HG03175 (cell line): ENCODE measurements at regions not wholly inside any gene's neighbourhood (a gene's known extent, or its start where the extent isn't known, plus 50 kb on each side); places are given as distances from the start of the nearest gene placed in this dataset.

ENCODE experiments used
- ATAC-seq: cut with Tn5 transposase; IDR thresholded peaks from one replicate; pipeline ENCODE4 v1.9.1; 2021; ENCODE audit warnings: mild to moderate bottlenecking, moderate library complexity; ENCODE audit not compliant: unreplicated experiment

DNA sequence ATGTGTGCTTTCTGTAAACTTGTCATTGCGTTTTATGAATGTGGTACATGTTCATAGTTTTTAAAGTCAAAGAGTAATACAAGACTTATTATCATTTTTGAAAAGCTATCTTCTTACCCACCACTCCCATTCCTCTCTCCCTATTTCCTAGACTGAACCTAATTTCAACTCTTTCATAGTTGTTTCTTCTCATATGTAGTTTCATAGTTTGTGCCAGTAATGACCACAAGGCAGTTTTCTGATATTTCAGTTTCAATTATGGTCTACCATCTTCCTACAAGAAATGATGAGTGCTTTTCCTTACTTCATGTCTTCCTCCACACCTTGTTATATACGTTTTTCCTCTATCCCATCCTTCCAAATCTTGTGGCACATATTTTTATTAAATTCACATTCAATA, 445.0 kb upstream of the GOLIM4 start:
- no peak for ATAC-seq

DNA sequence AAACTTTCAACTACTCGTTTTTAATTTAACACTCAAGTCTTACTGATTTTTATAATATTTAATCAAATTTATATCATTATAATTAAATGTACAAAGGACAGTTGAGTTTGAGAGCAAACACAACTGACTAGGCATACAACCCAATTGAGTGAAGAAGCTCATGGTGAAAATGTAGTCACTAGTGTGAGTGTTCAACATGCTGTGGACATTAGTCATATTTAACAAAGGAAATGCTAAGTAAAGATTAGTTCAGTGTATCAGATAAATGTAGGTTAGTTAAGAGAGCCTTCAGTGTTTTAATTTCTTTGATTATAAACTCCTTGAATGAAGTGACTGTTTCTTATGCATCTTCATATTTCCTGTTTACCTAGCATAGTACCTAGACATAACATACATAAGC, 444.2 kb upstream of the GOLIM4 start:
- no peak for ATAC-seq

DNA sequence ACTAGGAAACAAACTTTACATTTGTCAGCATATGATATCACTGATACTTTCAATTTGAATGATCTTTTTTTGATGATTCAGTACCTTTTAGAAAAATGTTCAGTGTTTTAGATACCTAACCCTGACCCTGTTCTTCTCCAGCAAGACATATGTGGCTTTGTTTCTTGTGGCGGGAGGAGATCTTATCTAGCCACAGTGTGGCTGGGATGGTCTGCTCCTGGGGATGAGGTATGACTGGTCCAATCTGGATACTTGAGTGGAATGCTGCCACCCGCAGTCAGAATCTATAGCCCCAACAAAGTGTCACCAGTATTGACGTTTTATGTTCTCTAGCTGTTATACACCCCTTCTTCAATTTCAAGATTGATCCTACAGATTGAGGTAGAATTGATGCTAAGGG, 439.0 kb upstream of the GOLIM4 start:
- ATAC-seq: no peak

DNA sequence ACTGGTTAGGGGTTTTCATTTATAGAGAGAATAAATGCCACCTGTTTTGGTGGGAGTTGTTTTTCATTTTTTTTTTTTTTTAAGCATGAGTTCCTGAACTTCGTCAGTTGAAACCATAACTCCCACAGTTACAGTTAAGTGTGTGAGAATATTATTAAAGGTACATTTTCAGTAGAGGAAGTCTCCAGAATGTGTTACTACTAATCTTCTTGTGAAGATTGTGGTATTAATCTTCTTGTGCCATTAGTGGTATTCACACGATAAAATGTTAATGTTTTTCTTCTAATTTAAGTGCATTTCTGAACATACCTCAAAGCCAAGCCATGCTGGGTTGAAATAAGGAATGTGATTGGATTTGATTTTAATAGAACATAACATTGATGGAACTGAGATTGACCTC, 437.9 kb upstream of the GOLIM4 start:
- no peak for ATAC-seq

DNA sequence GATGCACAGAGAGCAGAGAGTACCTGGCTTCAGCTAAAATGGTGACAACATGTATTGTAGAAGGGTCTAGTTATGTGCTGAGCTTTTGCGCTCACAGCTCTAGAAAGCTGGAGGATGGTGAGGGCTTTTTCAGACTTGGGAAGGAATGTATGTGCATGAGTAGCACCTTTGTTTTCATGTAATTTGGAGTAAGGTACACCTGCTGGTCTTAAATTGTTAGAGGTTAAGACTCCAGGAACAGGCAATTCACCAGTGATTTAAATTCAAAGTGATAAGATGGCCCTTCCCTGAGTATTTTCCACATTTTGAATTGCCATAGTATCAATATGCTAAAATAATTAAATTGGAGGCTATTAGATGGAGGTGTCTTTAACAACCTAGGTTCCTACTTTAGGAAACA, 436.4 kb upstream of the GOLIM4 start:
- no peak for ATAC-seq

DNA sequence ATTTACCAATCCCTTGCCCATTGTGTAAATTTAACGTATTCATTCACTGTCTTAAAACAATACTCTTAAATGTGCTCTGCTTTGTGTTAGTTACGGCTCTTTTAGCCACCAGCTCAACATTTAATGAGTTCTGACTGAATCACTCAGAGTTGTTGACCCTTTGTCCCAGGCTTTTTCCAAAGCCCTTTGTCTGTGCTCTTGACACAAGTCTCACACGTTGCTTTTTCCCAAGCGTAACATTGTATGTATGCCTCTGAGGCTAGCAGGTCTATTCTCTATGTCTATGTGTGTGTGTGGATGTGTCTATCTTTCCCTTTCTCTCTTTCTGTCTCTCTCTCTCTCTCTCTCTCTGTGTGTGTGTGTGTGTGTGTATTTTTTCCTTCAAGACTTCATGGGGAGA, 435.4 kb upstream of the GOLIM4 start:
- no peak for ATAC-seq

DNA sequence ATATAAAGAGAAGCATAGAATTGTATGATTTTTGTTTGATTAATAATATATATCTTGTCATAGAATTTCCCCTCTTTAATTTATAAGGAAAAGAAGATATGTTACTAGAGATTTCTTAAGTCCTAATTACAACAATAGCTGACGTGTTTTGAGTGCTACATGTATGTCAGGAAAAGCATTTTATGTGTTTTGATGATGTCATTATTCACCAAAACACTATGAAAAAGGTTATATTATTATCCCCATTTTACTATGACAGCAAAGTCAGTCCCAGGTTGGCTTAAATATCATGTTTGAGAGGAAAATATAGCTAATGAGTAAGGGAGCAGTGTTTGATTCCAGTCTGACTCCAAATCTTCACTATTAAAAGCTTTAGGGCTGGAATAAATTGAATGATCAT, 428.4 kb upstream of the GOLIM4 start:
- ATAC-seq: no peak

DNA sequence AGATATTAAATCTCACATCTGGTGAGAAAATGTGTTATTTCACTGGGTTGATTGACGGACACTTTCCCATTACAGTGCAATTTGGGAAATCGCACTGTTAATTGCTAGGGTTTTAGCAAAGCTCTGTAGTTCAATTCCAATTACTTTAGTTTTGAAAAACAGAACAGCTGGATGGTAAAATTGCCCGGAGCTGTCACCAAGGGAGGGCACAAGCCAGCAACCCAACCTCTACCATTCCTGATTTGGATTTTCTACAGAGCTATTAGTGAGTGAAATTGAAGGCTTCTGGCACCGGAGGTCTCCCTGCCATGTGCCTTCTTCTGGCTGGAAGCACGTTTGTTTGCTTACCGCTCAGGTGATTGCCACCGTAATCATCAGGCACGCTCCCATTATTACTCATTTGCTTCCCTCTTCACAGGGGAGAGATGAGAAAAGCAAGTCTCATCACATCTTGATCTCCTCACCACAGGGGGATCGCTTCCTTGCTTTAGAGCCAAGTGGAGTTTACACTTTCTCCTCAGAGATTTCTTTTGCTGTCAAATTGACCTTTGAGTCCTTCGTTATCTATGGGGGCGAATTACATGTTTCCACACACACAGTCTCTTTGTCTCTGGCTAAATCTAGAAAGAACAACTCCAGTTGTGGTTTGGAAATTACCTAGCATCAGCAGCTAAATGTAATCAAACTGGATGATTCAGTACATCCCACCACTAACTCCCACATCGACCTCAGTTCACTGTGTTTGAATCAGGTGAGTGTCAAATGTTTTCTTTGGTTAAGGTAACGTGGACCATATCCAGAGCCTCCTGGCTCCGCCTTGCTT, 421.7 kb upstream of the GOLIM4 start:
- no peak for ATAC-seq

DNA sequence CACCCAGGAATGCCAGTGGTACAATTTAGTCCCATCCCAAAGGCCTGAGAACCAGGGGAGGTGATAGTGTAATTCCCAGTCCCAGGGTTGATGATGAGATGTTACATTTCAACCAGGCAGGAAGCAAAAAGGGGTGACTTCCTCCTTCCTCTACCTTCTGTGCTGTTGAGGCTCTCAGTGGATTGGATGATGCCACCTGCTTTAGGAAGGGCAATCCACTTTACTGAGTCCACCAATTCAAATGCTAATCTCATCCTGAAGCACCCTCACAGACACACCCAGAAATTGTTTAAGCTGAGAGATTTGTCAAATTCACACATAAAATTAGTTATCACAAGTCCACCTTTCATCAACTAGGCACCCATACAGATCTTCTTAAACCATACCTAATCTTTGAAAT, 418.5 kb upstream of the GOLIM4 start:
- ATAC-seq: no peak

DNA sequence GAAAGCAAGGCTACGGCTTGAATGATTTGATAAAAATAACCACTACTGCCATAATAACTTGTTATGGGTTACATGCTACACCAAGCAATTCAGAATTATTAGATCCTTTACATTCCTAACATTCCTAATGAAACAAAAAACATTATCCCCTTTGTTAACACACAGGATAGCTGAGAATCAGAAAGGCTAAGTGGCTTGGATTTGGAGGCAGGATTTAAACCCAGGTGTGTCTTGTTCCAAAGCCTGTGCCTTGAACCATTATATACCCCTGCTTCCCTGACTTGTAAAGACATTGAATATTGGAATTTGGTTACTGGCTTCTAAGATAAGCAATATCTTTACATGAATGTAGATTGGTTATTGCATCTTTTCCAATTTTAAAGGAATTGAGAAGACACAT, 417.1 kb upstream of the GOLIM4 start:
- no peak for ATAC-seq

DNA sequence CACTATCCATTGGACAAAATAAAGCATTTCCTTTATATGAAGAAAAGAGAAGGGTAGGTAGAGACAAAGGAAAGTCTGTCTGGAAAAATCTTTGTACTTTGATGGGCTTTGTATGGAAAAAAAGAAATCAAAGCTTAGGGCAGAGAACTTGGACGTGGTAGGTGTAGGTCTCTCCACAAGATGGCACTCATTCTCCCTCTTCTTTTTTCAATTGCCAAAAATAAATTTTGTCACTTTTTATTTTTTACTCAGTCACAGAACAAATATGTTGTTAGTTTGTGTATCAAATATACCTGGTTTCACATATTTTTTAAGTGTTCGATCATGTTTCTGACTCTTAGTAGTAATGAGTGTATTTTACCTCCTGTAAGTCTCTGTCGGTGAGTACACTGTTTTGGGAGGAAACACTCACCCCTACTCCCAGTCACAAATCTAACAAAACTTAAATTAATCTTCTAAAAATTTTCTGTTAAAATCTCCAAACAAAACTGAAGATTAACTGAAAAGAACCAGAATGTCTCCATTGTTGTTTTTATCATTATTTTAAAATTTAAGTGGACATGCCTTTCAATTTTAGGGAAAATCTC, 415.8 kb upstream of the GOLIM4 start:
- no peak for ATAC-seq

DNA sequence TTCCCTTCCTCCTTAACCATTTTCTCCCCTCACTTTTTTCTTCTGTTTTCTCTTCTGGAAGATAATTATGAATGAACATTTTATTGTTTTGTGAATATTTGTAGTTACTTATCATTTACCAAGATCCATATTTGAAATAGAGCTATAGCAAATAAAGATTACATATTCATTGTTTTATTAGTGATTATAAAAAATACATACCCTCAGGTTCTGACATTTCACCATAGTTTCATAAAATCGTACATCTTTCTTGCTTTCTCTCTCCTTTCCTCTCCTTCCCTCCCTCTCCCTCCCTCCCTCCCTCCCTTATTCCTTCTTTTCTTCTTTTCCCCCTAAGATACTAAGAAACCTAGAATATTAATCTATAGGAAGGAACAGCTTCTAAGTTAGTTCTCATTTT, 410.9 kb upstream of the GOLIM4 start:
- ATAC-seq: no peak

DNA sequence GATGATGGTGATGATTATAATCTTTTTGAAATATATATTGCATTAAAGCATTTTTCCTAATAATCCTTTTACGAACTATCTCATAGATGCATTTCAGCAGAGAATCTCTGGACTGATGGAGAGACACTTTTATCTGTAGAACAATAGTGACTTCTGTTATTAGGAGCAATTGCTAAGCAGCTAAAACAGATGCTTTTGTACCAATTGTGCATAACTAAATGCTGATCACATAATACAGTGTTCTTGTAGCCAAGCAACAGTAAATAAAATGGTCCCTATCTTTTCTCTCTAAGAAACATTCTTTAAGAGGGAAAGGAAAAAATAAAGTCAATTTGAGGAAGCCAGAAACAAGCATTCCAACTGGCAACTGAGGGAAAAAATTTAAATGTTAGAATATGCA, 405.8 kb upstream of the GOLIM4 start:
- ATAC-seq: no peak

DNA sequence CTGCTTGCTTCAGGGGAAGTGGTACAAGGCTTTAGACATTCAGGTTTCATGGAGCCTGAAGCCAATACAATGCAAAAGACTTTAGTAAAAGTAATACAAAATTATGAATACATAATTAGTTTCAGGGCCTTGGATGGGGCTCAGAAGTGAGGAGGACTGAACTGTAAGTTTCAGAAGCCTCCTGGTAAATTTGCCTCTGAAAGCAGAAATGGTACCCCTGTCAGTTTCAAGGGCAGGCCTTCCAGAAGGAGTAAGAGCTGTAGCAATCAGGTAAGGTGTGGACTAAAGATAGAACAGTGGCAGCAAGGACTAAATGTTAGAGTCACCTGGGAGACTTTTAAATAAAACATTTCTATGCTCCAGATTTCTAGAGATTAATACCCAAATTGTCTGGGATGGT, 402.5 kb upstream of the GOLIM4 start:
- no peak for ATAC-seq

DNA sequence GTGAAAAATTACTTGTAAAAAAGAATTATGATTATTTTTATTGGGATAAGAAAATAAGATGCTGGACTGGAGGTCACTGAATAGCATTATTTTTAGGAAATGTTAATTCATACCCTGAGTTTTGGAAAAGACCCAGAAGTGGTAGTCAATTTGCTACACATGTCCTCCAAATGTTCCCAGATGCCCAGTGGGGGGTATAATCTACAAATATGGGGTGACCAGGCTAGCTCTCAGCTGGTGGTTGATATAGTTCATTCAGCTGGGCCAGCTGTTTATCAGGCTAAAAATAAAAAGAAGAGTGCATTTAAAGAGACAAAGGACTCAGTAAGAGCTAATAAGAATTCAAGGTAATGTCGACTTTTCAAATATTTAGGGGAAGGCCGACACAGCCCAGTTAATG, 402.0 kb upstream of the GOLIM4 start:
- no peak for ATAC-seq

DNA sequence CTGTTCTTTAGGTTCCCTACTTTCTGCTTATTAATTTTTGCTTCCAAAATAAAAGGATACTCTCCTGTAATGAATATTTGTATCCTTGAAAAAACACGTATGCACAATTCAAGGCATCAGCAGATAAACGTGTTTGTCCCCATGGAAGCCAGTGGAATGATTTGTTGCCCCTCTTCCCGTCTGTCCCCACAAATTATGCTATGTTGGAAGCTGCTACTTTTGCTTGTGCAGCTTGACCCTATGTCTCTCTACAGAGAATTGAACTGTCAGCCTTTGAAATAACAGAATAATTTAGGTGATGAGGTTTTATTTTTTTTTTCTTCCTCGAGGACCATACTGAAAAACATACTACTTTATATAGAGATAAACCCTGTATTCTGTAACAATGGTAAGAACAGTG, 401.5 kb upstream of the GOLIM4 start:
- ATAC-seq: no peak

DNA sequence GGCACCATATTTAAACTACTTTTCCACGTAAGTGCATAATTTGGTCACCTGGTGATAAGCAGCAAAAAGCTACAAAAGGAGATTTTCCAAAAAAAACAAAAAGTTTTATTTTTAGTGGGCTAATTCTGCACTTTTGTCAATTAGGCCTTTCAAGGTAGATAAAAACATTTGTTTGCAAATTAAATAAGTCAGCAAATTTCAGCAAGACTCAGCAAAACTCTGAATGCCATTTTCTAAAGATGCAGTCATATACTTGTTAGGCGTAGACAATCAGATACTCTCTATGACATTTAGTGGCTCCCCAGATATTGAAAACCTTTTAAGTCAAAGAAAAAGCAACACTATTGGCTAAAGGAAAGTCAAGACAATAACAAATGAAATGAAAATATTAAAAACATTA, 400.2 kb upstream of the GOLIM4 start:
- no peak for ATAC-seq

DNA sequence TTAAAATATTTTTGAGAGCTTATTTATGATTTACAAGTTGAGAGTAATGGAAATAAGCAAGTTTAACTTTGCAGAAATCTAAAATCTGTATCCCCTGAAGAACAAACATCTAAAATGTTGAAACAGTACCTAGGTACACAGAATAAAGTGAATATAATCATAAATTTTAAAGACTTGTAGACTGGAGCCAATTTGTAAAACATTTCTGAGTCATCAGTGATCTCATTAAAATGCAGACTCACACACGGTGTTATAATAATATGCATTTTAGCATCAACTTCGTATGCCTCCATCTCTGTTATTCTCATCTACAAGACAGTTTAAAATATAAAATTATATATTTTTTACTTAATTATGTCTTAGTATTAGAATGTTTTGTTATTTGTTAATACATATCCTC, 399.5 kb upstream of the GOLIM4 start:
- no peak for ATAC-seq

DNA sequence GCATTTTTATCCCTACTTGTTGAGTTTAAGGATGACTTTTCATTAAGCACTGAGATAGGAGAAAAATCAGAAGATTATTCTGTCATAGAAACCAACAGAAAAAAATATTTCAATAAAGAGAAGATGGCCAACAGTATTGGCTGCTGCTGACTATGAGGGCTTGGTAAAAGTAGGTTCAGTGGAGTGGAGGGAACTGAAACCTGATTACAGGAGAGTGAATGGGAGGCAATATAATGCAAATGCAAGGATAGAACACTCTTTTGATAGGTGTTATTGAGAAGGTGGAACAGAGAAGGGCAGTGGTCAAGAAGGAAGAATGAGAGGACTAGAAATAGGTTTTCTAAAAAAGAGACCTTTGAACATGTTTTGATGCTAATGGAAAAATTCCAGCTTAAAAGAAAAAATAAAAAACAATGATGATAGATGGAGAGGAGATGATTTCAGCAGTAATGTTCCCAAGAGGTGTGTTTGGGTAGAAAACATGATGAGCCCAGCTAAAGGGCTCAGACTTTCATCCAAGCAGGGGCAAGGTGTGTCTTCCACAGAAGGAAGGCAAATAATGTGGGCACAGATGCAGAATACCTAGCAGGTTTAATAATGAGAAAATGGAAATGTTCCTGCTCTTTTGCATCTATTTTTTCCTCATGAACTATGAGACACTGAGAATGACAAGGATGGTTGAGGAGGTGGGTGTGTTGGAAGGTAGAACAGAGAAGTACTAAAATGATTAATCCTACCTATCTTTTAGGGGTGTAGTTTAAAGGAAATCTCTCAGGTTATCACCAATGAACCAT, 397.9 kb upstream of the GOLIM4 start:
- ATAC-seq: no peak

DNA sequence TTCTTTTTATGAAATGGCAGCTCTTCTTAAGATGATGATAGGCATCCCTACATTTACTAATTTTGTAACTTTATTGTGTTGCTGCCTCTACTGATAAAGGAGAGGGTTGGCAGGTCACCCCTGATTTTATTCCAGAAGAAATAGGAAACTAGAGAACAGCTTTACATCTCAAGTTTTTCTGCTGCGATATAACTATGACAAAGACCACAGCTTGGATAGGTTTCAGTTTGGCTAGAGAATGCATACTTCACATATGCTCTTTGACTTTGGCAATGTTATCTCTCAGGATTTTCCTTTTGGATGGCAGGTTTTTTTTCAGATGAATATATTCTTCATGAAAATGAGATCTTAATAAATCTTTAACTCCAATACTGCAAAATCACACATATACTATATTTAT, 395.3 kb upstream of the GOLIM4 start:
- no peak for ATAC-seq

DNA sequence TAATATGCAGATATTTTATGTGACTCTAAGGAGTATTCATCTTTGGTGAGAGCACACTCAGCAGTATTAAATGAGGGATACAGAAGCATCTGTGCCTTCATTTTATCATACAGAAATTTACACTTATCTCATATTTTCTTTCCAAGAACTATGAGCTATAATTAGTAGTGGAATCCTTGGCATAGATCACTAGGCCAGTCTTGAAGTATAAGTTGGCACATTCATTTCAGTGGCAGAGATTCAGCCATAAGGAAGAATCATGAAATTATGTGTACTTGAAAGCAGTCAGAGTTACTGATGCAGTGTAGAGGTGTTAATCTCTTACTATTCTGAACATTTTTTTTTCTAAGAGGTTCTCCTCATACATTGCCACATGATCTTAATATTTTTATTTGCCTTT, 393.6 kb upstream of the GOLIM4 start:
- ATAC-seq: no peak

DNA sequence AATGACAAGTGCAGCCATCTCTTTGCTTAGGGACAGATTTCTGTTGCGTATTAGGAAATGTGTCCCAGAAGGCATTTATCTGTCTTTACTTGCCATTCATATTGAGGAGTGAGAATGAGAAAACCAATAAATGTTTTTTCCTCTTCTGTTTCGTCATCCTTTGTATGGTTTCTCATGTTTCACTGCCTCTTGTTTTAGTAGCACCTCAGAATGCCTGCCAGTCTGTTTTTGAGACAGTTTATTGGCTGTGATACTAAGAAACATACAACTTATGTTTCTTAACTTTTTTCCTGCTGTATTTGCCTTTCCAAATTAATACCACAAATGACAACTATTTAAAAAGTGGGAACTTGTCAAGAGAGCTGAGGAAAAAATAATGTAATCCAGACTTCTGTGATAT, 390.2 kb upstream of the GOLIM4 start:
- no peak for ATAC-seq
